ENCODE measurements at regions not wholly inside any gene's neighbourhood (a gene's known extent, or its start where the extent isn't known, plus 50 kb on each side); places are given as distances from the start of the nearest gene placed in this dataset.
A peak's percentile ranks its signal among the peaks of the same experiment; 100 is the strongest.
"Not testable (repeated sequence)": the region's sequence is repeated elsewhere in the genome, so short reads cannot be mapped to it uniquely, and the experiment has no call there.

GRCh38 chr21:43287795-43288755 lies 119.3 kb downstream of the CRYAA start:
- no peak for DNase-seq (ENCODE audit: low read depth in 2 of 2)

- no peak for DNase-seq (ENCODE audit: low read depth in 2 of 2)
Observed at GRCh38 chr21:43287111-43287760, 118.4 kb downstream of the CRYAA start.

DNA sequence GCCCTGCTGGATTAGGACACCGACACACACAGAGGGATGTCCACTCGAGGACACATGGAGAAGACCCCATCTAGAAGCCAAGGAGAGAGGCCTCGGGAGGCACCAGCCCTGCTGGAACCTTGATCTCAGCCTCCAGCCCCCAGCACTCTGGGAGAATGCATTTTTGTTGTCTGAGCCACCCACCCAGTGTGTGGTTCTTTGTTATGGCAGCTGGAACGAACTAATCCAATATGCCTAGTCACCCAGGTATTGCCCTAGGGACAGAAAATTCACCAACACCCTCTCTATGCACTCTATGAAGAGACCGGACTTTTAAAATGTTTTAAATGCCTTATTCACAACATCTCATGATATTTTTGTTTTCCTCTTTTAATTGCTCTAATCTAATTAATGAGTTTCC lies 117.4 kb downstream of the CRYAA start:
- DNase-seq (ENCODE audit: low read depth in 2 of 2) = no peak

DNA sequence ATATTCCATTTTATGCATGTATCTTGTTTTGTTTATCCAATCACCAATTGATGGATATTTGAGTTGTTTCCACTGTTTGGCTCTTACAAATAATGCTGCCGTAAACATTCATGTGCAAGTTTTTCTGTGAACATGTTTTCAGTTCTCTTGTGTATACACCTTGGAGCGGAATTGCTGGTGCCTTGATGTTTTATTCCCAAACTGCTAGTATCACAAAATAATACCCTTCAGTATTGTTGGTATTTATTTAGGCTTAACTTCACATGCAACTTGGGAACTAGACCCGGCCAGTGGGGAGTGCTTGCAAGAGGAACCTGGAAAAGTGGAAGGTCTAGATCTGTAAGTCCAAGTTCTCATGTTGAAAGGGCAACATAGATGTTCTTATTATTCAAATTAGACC lies 115.9 kb downstream of the CRYAA start:
- no peak for DNase-seq (ENCODE audit: low read depth in 2 of 2)

DNA sequence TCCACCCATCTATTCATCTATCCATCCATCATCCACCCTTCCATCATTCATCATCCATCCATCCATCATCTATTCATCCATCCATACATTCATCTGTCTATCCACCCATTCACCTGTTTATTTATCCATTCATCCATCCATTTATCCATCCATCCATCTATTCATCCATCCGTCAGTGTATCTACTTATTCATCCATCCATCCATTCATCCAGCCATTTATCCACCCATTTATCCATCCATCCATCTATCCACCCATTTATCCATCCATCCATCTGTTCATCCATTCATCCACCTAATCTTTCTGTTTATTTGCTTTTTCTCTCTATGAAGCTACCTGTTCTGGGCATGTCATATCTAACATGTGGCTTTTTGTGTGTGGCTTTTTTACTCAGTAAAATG lies 115.4 kb downstream of the CRYAA start:
- DNase-seq (ENCODE audit: low read depth in 2 of 2) = no peak

DNA sequence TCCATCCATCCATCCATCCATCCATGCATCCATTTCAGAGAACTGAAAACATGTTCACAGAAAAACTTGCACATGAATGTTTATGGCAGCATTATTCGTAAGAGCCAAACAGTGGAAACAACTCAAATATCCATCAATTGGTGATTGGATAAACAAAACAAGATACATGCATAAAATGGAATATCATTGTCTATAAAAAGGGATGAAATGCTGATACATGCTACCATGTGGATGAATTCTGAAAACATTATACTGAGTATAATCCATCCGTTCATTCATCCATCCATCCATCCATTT lies 115.1 kb downstream of the CRYAA start:
- not testable (repeated sequence) for DNase-seq (ENCODE audit: low read depth in 2 of 2)

DNA sequence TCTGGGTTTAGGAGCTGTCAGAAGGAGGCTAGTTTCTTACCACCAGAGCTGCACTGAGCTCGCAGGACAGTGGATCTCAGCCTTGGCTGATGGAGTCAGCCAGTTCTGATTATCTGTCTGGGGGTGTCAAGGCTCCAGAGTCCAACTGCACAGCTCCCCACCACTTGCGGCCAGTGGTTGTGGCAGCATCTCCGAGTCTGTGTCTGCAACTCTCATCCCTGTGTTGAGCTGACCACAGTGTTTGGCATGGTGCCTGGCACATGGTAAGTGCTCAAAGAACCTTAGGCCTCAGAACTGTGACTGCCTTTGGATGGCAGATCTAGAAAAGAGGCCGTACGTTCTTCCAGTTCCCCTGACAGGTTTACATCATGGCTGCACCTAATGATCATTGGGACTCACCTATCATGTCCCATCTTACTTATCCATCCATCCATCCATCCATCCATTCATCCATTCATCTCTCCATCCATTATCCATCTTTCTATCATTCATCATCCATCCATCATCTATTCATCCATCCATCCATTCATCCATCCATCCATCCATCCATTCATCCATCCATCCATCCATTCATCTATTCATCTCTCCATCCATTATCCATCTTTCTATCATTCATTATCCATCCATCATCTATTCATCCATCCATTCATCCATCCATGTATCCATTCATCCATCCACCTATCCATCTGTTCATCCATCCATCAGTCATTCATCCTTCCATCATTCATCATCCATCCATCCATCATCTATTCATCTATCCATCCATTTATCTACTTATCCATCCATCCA lies 114.5 kb downstream of the CRYAA start:
- DNase-seq (ENCODE audit: low read depth in 2 of 2) = no peak

DNA sequence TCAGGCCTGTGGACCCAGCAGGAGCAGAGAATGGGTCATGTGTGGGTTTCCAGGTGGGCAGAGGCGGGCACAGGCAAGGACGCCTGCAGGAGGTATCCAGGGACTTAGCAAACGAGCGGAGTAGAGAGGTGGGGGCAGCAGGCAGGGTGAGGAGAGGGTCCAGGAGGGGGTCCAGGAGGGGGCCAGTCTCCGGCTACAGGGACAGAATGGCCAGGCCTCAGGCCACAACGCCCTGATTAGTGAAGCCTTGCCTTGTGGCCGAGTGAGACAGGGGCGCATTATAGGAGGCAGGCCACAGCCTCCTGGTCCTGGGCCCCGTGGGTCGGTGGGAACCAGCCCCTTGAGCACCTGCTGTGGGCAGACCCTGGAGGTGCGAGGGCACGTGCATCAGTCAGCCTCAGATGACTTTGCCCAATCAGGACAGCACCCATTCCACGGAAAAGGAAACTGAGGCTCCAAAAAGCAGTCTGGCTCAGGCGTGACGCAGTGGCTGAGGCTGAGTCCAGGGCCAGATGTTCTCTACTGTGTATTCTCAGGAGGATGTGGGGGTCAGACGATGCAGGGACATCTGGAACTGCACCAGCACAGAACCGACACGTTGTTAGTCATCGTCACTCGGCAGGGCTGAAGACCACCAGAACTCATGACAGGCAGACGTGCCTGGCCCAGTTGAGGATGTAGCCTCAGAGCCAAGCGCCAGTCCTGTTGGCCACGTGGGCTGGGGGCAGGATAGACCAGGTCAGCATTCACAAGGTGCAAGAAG lies 113.7 kb downstream of the CRYAA start:
- DNase-seq (ENCODE audit: low read depth in 2 of 2) = no peak

- no peak for DNase-seq (ENCODE audit: low read depth in 2 of 2)
Observed at GRCh38 chr21:43281661-43282357, 113.0 kb downstream of the CRYAA start.

- DNase-seq (ENCODE audit: low read depth in 2 of 2) = peak in 1 of 2 donors; percentile 3
Observed at GRCh38 chr21:43280949-43281633, 112.3 kb downstream of the CRYAA start.

GRCh38 chr21:43279578-43279894 lies 110.7 kb downstream of the CRYAA start:
- no peak for DNase-seq (ENCODE audit: low read depth in 2 of 2)

- DNase-seq (ENCODE audit: low read depth in 2 of 2) = no peak
Observed at GRCh38 chr21:43278766-43279577, 110.2 kb downstream of the CRYAA start.

GRCh38 chr21:43278359-43278758 lies 109.6 kb downstream of the CRYAA start:
- no peak for DNase-seq (ENCODE audit: low read depth in 2 of 2)

DNA sequence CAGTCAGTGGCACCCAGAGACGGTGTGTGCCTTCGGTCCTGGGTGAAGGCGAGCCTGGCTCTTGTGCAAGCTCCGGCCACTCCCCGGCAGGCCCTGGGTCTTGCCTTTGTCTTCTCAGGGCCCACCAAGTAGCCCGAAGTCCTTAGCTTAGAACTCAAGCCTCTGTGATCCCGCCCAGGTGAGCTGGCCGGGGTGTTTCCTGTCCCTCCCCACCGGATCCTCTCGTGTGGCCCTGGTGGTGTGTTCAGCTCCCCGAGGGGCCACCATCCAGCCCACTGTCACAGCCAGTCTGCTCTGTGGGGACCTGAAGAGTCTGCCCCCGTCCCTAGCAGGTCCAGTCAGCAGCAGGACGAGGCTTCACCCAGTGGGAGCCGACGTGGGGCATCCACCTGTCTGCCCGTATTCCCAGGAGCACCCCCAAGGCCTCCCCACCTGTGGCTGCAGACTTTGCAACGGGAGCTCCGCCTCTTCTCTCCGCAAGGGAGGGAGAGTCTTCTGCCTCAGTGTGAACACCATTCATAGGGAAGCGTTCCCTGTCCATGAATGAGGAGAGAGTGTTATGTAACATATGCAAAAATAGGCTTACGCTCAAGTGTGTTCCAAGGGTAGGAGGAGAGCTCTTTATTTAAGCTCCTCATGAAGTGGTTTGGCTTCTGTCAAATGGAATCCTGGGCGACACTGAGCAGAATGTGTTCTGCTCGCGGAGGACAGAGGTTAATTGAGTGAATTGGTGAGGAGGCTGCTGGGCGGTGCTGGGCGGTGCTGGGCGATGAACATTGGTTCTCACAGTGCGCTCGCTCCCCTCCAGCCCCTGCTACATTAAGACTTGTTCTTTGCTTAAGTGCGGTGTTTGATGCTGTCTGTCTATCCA lies 108.9 kb downstream of the CRYAA start:
- DNase-seq (ENCODE audit: low read depth in 2 of 2) = no peak

DNA sequence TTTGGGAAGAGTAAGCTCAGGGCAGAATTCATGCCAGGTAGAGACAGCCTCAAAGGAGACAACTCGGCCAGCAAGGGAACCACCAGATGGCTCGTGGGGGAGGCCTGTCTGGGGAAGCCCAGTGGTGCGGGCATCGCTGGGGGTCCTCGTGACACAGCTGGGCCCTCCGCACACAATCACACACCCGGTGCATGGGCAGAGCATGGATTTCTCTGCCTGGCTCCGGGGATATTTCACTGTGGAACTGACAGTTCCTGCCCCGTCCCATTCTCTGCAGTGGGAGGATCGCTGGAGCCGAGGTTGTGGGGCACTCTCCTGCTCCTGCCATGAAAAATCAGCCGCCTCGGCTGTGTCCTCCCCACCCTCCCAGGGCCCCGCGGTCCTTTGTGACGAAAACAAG lies 108.0 kb downstream of the CRYAA start:
- no peak for DNase-seq (ENCODE audit: low read depth in 2 of 2)

GRCh38 chr21:43275421-43276211 lies 106.8 kb downstream of the CRYAA start:
- no peak for DNase-seq (ENCODE audit: low read depth in 2 of 2)

- DNase-seq (ENCODE audit: low read depth in 2 of 2) = no peak
Observed at GRCh38 chr21:43274946-43275310, 106.1 kb downstream of the CRYAA start.
